ENCODE measurements at regions not wholly inside any gene's neighbourhood (a gene's known extent, or its start where the extent isn't known, plus 50 kb on each side); places are given as distances from the start of the nearest gene placed in this dataset.

GRCh38 chr4:63348735-63349673, 1060.2 kb downstream of the TECRL start:
- TF ChIP-seq CTCF (IDR thresholded peaks at IDR 0.05) (no peak), POLR2AphosphoS5 (IDR thresholded peaks at IDR 0.05; ENCODE audit: insufficient read depth in 1 of 2, low read depth in 1 of 2) (no peak)
